Upper lobe of left lung (tissue), 6 donors: ENCODE measurements at regions not wholly inside any gene's neighbourhood (a gene's known extent, or its start where the extent isn't known, plus 50 kb on each side); places are given as distances from the start of the nearest gene placed in this dataset.

Source experiments
- ATAC-seq, 2 donors: fragments of 200-7000 bp; cut with Tn5 transposase; one replicate each; pipeline ENCODE4 v1.9.1; 2022; ENCODE audit warnings: mild to moderate bottlenecking in 2 of 2, moderate library complexity in 2 of 2; ENCODE audit not compliant: low FRiP score in 2 of 2
- DNase-seq, 2 donors: peaks; one replicate each; pipeline ENCODE4 v3.0.0-alpha.2; 2019 to 2020
- H3K27ac ChIP-seq, 4 donors: fragments of 200-600 bp; sonication (generic); one replicate each; pipeline ENCODE4 v1.5.1; 2016 to 2019
- H3K27me3 ChIP-seq, 4 donors: fragments of 200-600 bp; sonication (generic); one replicate each; pipeline ENCODE4 v1.5.1; 2017 to 2019
- H3K36me3 ChIP-seq, 4 donors: fragments of 200-600 bp; sonication (generic); one replicate each; pipeline ENCODE4 v1.5.1; 2016 to 2019
- H3K4me1 ChIP-seq, 4 donors: fragments of 200-600 bp; sonication (generic); one replicate each; pipeline ENCODE4 v1.5.1; 2018 to 2019
- H3K4me3 ChIP-seq, 4 donors: fragments of 200-600 bp; sonication (generic); one replicate each; pipeline ENCODE4 v1.5.1; 2017 to 2019; ENCODE audit warnings: mild to moderate bottlenecking in 2 of 4, moderate library complexity in 1 of 4
- H3K9me3 ChIP-seq, 4 donors: fragments of 200-600 bp; sonication (generic); one replicate each; pipeline ENCODE4 v1.5.1; 2018 to 2019
- CTCF ChIP-seq, 6 experiments: fragments of 450-650 bp in 4 of 6; fragments of 200-600 bp in 2 of 6; sonication (generic) in 2 of 6; IDR thresholded peaks; one replicate each; pipeline ENCODE4 v1.5.1; 2016 to 2019; ENCODE audit warnings: antibody characterized with exemption in 6 of 6
- EP300 ChIP-seq, 4 donors: sonication (generic); formaldehyde crosslinking; IDR thresholded peaks; one replicate each; pipeline ENCODE4 v1.5.1; 2017; ENCODE audit warnings: antibody characterized with exemption in 4 of 4, control low read depth in 2 of 4
- POLR2A ChIP-seq, 4 donors: fragments of 450-650 bp; IDR thresholded peaks; one replicate each; pipeline ENCODE4 v1.5.1; 2016 to 2017; ENCODE audit warnings: antibody characterized with exemption in 4 of 4, mild to moderate bottlenecking in 2 of 4
- POLR2AphosphoS5 ChIP-seq, 2 donors: sonication (generic); formaldehyde crosslinking; IDR thresholded peaks; one replicate each; pipeline ENCODE4 v1.5.1; 2017; ENCODE audit warnings: antibody characterized with exemption in 2 of 2
- WGBS, 2 donors: methylation state at CpG; one replicate each; pipeline ENCODE4 v1.1.5; 2017 to 2018; 5-methylcytosine and 5-hydroxymethylcytosine counted together
- donor health status: DM: no; HTN: no; CAD: no; lungs with moderate emphysema.
- donor health status: DM: no; HTN: yes; CAD: no; lungs with severe emphysema.

- H3K9me3 ChIP-seq: peaks cover 0 to 6% (median 1%) of the 10 kb centered on the region in 4 donors
- no peaks in the 10 kb centered on the region for H3K27me3 ChIP-seq
- TF ChIP-seq POLR2A (IDR thresholded peaks at IDR 0.05) (no peak), EP300 (IDR thresholded peaks at IDR 0.05) (no peak), CTCF (IDR thresholded peaks at IDR 0.05) (no peak), POLR2AphosphoS5 (IDR thresholded peaks at IDR 0.05) (no peak)
- H3K4me3 ChIP-seq: no peak overlapping the region
- no peaks in the 10 kb centered on the region for H3K4me1 ChIP-seq
- 91 to 92% methylated on average over 5 of the region's 5 CpGs for WGBS, 2 donors
- DNase-seq (no peak), ATAC-seq (no peak)
- no peaks in the 10 kb centered on the region for H3K36me3 ChIP-seq
- H3K27ac ChIP-seq: no peak overlapping the region
These were observed 816.2 kb upstream of the SOX9 start for GRCh38 chr17:71304498-71305158.

GRCh38 chr17:71313866-71314265 lies 807.0 kb upstream of the SOX9 start:
- Histone ChIP-seq H3K4me3 (no peak overlapping the region), H3K36me3 (no peaks in the 10 kb centered on the region), H3K9me3 (no peaks in the 10 kb centered on the region), H3K27me3 (no peaks in the 10 kb centered on the region), H3K4me1 (no peaks in the 10 kb centered on the region), H3K27ac (no peak overlapping the region)
- DNase-seq: no peak
- WGBS, 2 donors: 51 to 65% methylated on average over 3 of the region's 3 CpGs
- TF ChIP-seq EP300 (IDR thresholded peaks at IDR 0.05): no peak
- TF ChIP-seq POLR2AphosphoS5 (IDR thresholded peaks at IDR 0.05): no peak
- no peak for TF ChIP-seq CTCF (IDR thresholded peaks at IDR 0.05)
- TF ChIP-seq POLR2A (IDR thresholded peaks at IDR 0.05): no peak
- ATAC-seq: no peak

GRCh38 chr17:71315568-71315967 lies 805.3 kb upstream of the SOX9 start:
- no peaks in the 10 kb centered on the region for H3K36me3 ChIP-seq
- H3K4me3 ChIP-seq: no peak overlapping the region
- no peak overlapping the region for H3K27ac ChIP-seq
- ATAC-seq (no peak), DNase-seq (no peak)
- no peak for TF ChIP-seq CTCF (IDR thresholded peaks at IDR 0.05)
- no peaks in the 10 kb centered on the region for H3K4me1 ChIP-seq
- WGBS, 2 donors: 75 to 76% methylated on average over 3 of the region's 3 CpGs
- no peaks in the 10 kb centered on the region for H3K27me3 ChIP-seq
- no peaks in the 10 kb centered on the region for H3K9me3 ChIP-seq

- Histone ChIP-seq H3K27me3 (no peaks in the 10 kb centered on the region), H3K27ac (no peak overlapping the region), H3K9me3 (no peaks in the 10 kb centered on the region), H3K36me3 (no peaks in the 10 kb centered on the region), H3K4me1 (no peaks in the 10 kb centered on the region), H3K4me3 (no peak overlapping the region)
- ATAC-seq (no peak), DNase-seq (no peak)
- WGBS, 2 donors: 50 to 73% methylated on average over 4 of the region's 4 CpGs
- no peak for TF ChIP-seq EP300 (IDR thresholded peaks at IDR 0.05)
- TF ChIP-seq POLR2AphosphoS5 (IDR thresholded peaks at IDR 0.05): no peak
- TF ChIP-seq POLR2A (IDR thresholded peaks at IDR 0.05): no peak
- TF ChIP-seq CTCF (IDR thresholded peaks at IDR 0.05): no peak
These were observed 804.5 kb upstream of the SOX9 start for GRCh38 chr17:71316176-71316897.
